Activated CD8-positive, alpha-beta memory T cell treated with anti-CD3 and anti-CD28 coated beads, Interleukin-2, amount 10 ng/mL, durations not matched to agents 7 days and 5 days (primary cell): ENCODE measurements at regions not wholly inside any gene's neighbourhood (a gene's known extent, or its start where the extent isn't known, plus 50 kb on each side); places are given as distances from the start of the nearest gene placed in this dataset.

Experiments used
- ATAC-seq: fragments of 150-1000 bp; cut with Tn5 transposase; one replicate; pipeline ENCODE4 v1.10.0; 2021; ENCODE audit warnings: moderate library complexity
- CTCF ChIA-PET: fragments of 350-600 bp; sonication (Branson Sonifier 250); formaldehyde crosslinking; loops from one replicate; lab custom pipeline; 2021; ENCODE audit warnings: antibody characterized with exemption; lab: Charles Lee
- DNase-seq: peaks from one replicate; pipeline ENCODE4 v3.0.0-alpha.2; 2020
- H3K27ac Mint-ChIP-seq: one replicate; pipeline ENCODE4 v1.8.0; 2021; ENCODE audit warnings: mild to moderate bottlenecking, mixed read lengths
- H3K27me3 Mint-ChIP-seq: one replicate; pipeline ENCODE4 v1.8.0; 2021; ENCODE audit warnings: mixed read lengths
- H3K36me3 Mint-ChIP-seq: one replicate; pipeline ENCODE4 v1.8.0; 2021; ENCODE audit warnings: mild to moderate bottlenecking, mixed read lengths
- H3K4me1 Mint-ChIP-seq: one replicate; pipeline ENCODE4 v1.8.0; 2021; ENCODE audit warnings: mixed read lengths
- H3K4me3 Mint-ChIP-seq: one replicate; pipeline ENCODE4 v1.8.0; 2021; ENCODE audit warnings: mild to moderate bottlenecking, moderate library complexity, mixed read lengths
- H3K9me3 Mint-ChIP-seq: one replicate; pipeline ENCODE4 v1.8.0; 2022; ENCODE audit warnings: low read depth, mixed read lengths

- no peaks in the 10 kb centered on the region for H3K9me3 Mint-ChIP-seq
- H3K4me3 Mint-ChIP-seq = no peak overlapping the region
- no peaks in the 10 kb centered on the region for H3K27me3 Mint-ChIP-seq
- no peak for ATAC-seq
- CTCF ChIA-PET = no interaction called here
- no peak for DNase-seq
- H3K4me1 Mint-ChIP-seq = no peaks in the 10 kb centered on the region
- H3K27ac Mint-ChIP-seq = no peak overlapping the region
- no peaks in the 10 kb centered on the region for H3K36me3 Mint-ChIP-seq
Observed at GRCh38 chr7:32164341-32164996, 94.3 kb upstream of the PDE1C start.

DNA sequence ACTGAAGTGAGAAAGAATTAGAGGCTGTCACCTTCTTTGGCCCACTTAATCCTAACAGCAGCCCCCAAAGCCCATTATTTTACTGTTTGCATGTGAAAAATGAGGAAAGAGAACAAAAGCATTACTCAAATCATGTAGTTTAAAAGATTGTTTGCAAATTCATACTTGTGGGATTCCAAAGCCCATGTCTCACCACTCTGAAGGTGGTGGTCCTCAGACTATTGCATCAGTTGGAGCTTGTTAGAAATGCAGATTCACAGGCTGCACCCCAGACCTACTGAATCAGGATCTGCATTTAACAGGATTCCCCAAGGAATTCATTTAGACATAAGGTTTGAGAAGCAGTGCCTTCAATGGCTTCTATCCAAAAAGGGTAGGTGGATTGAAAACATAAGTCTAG lies 93.7 kb upstream of the PDE1C start:
- no peaks in the 10 kb centered on the region for H3K9me3 Mint-ChIP-seq
- ATAC-seq = no peak

DNA sequence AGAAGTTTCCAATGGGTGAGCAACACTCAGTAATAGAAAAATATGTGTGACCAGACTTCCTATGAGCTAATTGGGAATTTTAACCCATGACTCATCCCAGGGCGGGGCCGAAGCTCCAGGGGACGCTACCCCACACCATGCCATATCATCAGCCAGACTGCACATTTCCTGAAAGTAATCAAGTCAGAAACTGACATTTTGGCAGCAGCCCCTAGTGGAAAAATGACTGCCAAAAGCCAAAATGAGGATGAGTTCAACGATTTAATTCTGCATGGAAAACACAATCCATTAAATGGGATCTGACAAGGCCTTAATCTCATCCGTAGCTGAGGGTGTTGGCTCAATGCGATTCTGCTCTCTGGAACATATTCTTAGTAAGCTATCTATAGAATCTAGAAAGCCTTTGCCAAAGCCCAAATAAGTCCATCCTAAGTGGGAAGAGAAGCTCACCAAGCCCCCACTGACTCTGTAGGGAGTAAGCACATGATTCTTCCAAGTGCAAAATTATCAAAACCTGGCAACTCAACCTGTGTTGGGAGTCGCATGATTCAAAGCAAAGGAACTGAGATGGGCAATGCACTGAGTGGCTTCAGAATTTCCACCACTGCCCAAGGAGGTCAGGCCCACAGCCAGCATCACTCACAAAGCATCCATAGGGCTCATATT lies 93.1 kb upstream of the PDE1C start:
- Mint-ChIP-seq H3K9me3 (no peaks in the 10 kb centered on the region), H3K27me3 (no peaks in the 10 kb centered on the region), H3K4me1 (no peaks in the 10 kb centered on the region), H3K36me3 (no peaks in the 10 kb centered on the region), H3K27ac (no peak overlapping the region), H3K4me3 (no peak overlapping the region)
- CTCF ChIA-PET = no interaction called here
- ATAC-seq (no peak), DNase-seq (no peak)

More for the DNA sequence above, 93.7 kb upstream of the PDE1C start:
- no peaks in the 10 kb centered on the region for H3K27me3 Mint-ChIP-seq
- CTCF ChIA-PET = no interaction called here
- H3K4me3 Mint-ChIP-seq = no peak overlapping the region
- H3K4me1 Mint-ChIP-seq = no peaks in the 10 kb centered on the region
- DNase-seq = no peak
- H3K27ac Mint-ChIP-seq = no peak overlapping the region
- H3K36me3 Mint-ChIP-seq = no peaks in the 10 kb centered on the region

DNA sequence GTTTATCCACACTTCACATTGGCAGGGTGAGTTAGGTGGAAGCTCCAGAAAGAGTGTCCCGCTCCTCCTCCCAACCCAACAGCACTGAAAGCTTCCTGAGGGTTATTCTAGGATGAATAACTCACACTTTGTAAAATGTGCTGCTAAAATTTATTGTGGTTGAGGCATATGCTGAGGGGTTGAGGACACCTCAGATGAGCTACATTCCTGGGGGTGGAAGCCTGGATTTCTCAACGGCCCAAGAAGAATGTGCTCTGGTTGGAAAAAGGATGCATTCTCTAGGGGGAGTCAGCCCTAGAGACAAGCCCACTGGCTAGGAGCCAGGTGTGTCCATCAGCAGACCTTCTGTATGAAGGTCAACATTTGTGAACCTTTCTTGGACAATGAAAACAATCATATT lies 91.5 kb upstream of the PDE1C start:
- H3K9me3 Mint-ChIP-seq = no peaks in the 10 kb centered on the region
- H3K27me3 Mint-ChIP-seq = no peaks in the 10 kb centered on the region
- no peak overlapping the region for H3K27ac Mint-ChIP-seq
- H3K4me1 Mint-ChIP-seq = no peaks in the 10 kb centered on the region
- DNase-seq (no peak), ATAC-seq (no peak)
- CTCF ChIA-PET = no interaction called here
- H3K36me3 Mint-ChIP-seq = no peaks in the 10 kb centered on the region
- no peak overlapping the region for H3K4me3 Mint-ChIP-seq

DNA sequence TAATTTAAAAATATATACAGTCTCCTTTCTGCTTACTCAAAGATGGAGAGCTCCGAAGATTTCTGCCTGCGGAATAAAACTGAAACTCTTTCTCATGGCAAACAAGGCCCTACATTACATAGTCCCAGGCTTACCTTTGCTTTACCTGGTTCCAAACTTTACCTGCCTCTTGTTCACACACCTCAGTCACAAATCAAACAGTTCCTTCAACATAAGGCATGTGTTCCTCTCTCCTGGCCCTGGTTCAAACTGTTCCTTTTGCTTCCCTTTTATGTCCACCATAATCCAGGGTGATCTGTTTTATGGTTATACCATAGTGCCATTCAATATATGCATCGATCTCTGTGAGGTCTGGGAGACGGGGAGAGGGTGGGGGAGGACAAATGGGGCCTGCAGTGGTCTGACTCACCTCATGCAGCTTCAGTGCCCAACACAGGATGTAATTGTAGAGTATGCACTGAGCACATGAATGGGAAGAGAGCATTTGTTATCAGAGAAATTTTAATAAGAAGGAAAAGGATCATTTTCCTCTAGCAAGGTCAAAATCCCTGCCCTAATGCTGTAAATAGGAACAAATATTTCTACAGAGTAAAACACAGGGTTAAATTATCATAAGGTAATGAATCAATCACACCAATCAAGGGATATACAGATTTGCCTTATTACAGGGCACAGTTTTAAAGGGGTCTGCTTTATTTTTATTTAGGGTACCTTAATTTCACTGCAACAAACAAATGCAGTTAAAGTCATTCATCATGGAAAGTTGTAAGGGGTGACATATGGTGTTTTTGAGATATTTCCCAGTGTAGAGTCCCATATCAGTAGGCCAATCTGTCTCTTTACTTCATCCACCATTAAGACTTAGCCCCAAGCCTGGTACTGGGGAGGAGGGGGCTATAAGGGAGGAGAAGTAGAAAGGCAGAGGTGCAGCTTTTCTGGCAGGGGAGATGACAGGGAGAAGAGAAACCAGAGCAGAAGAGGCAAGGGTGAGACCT lies 88.8 kb upstream of the PDE1C start:
- no peaks in the 10 kb centered on the region for H3K36me3 Mint-ChIP-seq
- no peak overlapping the region for H3K4me3 Mint-ChIP-seq
- H3K9me3 Mint-ChIP-seq = no peaks in the 10 kb centered on the region
- H3K27me3 Mint-ChIP-seq = no peaks in the 10 kb centered on the region
- CTCF ChIA-PET = no interaction called here
- H3K4me1 Mint-ChIP-seq = no peaks in the 10 kb centered on the region
- H3K27ac Mint-ChIP-seq = no peak overlapping the region
- DNase-seq = no peak
- no peak for ATAC-seq

DNA sequence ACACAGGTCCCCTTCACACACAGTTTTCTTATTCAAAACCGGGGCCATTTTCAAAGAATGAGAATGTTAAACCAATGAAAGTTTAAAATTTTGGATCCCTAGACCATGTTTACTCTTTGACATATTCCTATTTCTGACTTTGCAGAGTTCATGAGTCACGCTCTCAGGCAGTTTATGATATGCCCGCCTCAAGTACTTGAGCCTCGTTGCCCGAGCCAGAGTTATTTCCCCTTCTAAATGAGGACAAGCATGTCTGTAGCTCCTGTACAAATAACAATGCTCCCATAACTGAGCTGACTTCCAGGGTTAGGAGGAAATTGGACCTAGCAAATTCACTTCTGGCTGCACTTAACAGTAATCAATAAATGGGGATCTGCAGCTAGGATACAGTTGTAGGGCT lies 87.9 kb upstream of the PDE1C start:
- no peaks in the 10 kb centered on the region for H3K36me3 Mint-ChIP-seq
- H3K27me3 Mint-ChIP-seq = no peaks in the 10 kb centered on the region
- H3K27ac Mint-ChIP-seq = no peak overlapping the region
- no peaks in the 10 kb centered on the region for H3K9me3 Mint-ChIP-seq
- H3K4me1 Mint-ChIP-seq = no peaks in the 10 kb centered on the region
- ATAC-seq = no peak
- CTCF ChIA-PET = no interaction called here
- DNase-seq = no peak
- no peak overlapping the region for H3K4me3 Mint-ChIP-seq

GRCh38 chr7:32155712-32156111 lies 85.5 kb upstream of the PDE1C start:
- Mint-ChIP-seq H3K4me3 (no peak overlapping the region), H3K27ac (no peak overlapping the region), H3K27me3 (no peaks in the 10 kb centered on the region), H3K9me3 (no peaks in the 10 kb centered on the region), H3K36me3 (no peaks in the 10 kb centered on the region), H3K4me1 (no peaks in the 10 kb centered on the region)
- CTCF ChIA-PET = no interaction called here
- ATAC-seq (no peak), DNase-seq (no peak)

- CTCF ChIA-PET = no interaction called here
- no peak for ATAC-seq
- DNase-seq = no peak
- H3K27me3 Mint-ChIP-seq = no peaks in the 10 kb centered on the region
- H3K9me3 Mint-ChIP-seq = no peaks in the 10 kb centered on the region
- H3K4me3 Mint-ChIP-seq = no peak overlapping the region
- no peaks in the 10 kb centered on the region for H3K4me1 Mint-ChIP-seq
- no peak overlapping the region for H3K27ac Mint-ChIP-seq
- no peaks in the 10 kb centered on the region for H3K36me3 Mint-ChIP-seq
Observed at GRCh38 chr7:32154797-32155196, 84.6 kb upstream of the PDE1C start.

GRCh38 chr7:32153006-32153405 lies 82.8 kb upstream of the PDE1C start:
- Mint-ChIP-seq H3K27me3 (no peaks in the 10 kb centered on the region), H3K4me3 (no peak overlapping the region), H3K9me3 (no peaks in the 10 kb centered on the region), H3K27ac (no peak overlapping the region), H3K4me1 (no peaks in the 10 kb centered on the region), H3K36me3 (no peaks in the 10 kb centered on the region)
- DNase-seq = no peak
- no peak for ATAC-seq
- CTCF ChIA-PET = no interaction called here

DNA sequence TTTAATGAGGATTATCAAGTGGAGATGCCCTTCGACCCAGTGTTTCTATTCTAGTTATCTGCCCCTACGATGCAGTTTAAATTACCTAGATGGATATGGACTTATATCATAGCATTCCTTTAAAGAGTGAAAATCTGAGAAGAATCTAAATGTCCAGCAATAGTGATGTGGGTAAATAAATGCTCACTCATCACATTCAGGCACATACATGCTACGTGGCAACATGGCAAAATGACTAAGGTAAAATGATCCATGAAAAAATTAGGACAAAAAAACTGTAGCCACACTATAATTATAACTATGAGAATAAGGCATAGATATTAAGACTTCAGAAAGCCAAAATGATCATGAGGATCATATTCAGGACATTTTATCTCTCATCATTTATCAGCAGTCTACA lies 82.4 kb upstream of the PDE1C start:
- ATAC-seq = no peak
- Mint-ChIP-seq H3K27me3 (no peaks in the 10 kb centered on the region), H3K27ac (no peak overlapping the region), H3K4me3 (no peak overlapping the region), H3K4me1 (no peaks in the 10 kb centered on the region), H3K9me3 (no peaks in the 10 kb centered on the region), H3K36me3 (no peaks in the 10 kb centered on the region)
- DNase-seq = no peak
- CTCF ChIA-PET = no interaction called here

DNA sequence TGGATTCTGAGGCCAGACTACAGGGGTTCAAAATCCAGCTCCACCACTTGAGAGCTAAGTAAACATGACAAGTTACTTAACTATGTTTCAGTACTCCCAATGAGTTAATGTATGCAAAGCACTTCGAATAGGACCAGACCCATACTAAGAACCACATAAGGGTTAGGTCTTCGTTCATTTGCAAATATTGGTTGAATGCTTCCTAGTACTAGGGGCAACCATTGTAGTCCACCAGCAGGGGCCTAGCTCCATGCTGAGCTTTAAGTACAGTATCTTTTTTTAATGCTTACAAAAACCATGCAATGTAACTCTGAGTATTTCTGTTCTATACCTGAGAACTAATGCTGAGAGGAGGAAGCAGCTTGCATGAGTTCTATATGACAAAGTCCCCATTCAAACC lies 80.4 kb upstream of the PDE1C start:
- Mint-ChIP-seq H3K27me3 (no peaks in the 10 kb centered on the region), H3K36me3 (no peaks in the 10 kb centered on the region), H3K4me3 (no peak overlapping the region), H3K27ac (no peak overlapping the region), H3K4me1 (no peaks in the 10 kb centered on the region), H3K9me3 (no peaks in the 10 kb centered on the region)
- CTCF ChIA-PET = no interaction called here
- DNase-seq (no peak), ATAC-seq (no peak)

DNA sequence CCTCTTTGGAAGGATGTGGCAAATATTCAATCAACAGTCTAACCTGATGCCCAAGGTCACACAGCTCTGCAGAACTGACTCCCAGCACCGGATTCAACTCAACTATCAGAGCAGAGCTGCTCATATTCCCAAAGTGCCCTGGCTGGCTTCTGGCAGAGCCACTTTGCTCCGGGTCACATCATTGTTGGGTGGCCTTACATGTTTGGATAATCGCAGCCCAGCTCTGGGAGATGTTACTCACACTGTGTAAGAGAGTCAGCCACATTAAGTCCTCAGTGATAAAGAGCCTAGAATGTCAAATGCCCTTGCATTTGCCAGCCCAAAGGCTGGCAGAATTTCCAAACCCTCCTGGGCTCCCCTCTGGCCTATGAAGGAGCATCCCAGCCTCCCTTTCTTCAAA lies 79.8 kb upstream of the PDE1C start:
- CTCF ChIA-PET = no interaction called here
- no peaks in the 10 kb centered on the region for H3K9me3 Mint-ChIP-seq

DNA sequence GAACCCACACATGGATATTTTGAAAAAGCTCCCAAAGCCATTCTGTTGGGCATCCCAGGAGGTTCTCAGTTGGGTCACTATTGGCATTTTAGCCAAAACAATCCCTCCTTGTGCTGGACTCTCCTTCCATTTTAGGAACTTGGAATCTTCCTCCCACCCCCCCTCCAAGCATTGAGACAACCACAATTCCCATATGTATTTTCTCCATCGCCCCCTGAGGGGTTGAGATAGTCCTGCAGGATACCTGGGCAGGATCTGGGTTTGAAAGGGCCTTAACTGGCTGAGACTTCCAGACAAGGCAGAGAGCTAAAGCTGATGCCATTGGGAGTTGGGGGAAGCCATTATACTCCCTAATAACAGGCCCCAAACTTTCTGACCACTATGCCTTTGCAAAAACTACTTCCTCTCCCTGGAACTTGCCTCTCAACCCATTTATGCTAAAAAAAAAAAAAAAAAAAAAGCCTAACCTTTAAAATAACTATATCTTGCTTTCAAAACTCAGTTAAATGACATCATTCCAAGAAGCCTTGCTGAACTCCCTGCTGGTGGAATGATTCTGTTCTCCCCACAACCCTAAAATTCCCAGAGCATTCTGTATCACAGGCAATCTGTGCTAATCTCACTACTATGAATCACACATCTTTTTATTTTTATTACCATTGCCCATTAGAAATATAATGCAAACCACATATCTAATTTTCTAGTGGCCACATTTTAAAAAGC lies 77.5 kb upstream of the PDE1C start:
- Mint-ChIP-seq H3K9me3 (no peaks in the 10 kb centered on the region), H3K4me3 (no peak overlapping the region)
- no peak for DNase-seq

More for the DNA sequence above, 79.8 kb upstream of the PDE1C start:
- DNase-seq (no peak), ATAC-seq (no peak)
- Mint-ChIP-seq H3K4me1 (no peaks in the 10 kb centered on the region), H3K27ac (no peak overlapping the region), H3K4me3 (no peak overlapping the region), H3K36me3 (no peaks in the 10 kb centered on the region), H3K27me3 (no peaks in the 10 kb centered on the region)

More for the DNA sequence above, 77.5 kb upstream of the PDE1C start:
- Mint-ChIP-seq H3K36me3 (no peaks in the 10 kb centered on the region), H3K27ac (no peak overlapping the region), H3K4me1 (no peaks in the 10 kb centered on the region), H3K27me3 (no peaks in the 10 kb centered on the region)
- no peak for ATAC-seq
- CTCF ChIA-PET = interaction anchor here (0.7 kb wide), 1 partner anchor 73 kb away, joined by 4 read pairs; no protein-coding TSS in a partner anchor
